Adrenal gland (tissue), 5 donors: ENCODE measurements at regions not wholly inside any gene's neighbourhood (a gene's known extent, or its start where the extent isn't known, plus 50 kb on each side); places are given as distances from the start of the nearest gene placed in this dataset.

Experiments
- CTCF ChIP-seq, 6 experiments: fragments of 450-650 bp in 4 of 6; fragments of 200-600 bp in 2 of 6; sonication (generic) in 1 of 6; IDR thresholded peaks; 1 replicate in 5 of 6; 2 replicates in 1 of 6; pipeline versions ENCODE4 v1.5.1 to v1.8.0; 2016 to 2021; ENCODE audit warnings: antibody characterized with exemption in 6 of 6, mild to moderate bottlenecking in 2 of 6, moderate library complexity in 1 of 6
- POLR2A ChIP-seq, 2 donors: fragments of 450-650 bp; IDR thresholded peaks; one replicate each; pipeline ENCODE4 v1.6.1; 2017; ENCODE audit warnings: antibody characterized with exemption in 2 of 2, mild to moderate bottlenecking in 2 of 2, moderate library complexity in 1 of 2
- donor health status: DM: no; HTN: no; CAD: no.

- TF ChIP-seq CTCF (IDR thresholded peaks at IDR 0.05) = peak in 5 of 6 experiments; percentile 27 to 56 (median 48)
- no peak for TF ChIP-seq POLR2A (IDR thresholded peaks at IDR 0.05)
These were observed 643.3 kb downstream of the SOCS6 start for GRCh38 chr18:70931942-70932814.
